ENCODE measurements at regions not wholly inside any gene's neighbourhood (a gene's known extent, or its start where the extent isn't known, plus 50 kb on each side); places are given as distances from the start of the nearest gene placed in this dataset.

- TF ChIP-seq CEBPB (IDR thresholded peaks at IDR 0.05) (peak; percentile 61), YY1 (IDR thresholded peaks at IDR 0.05; ENCODE audit: low read depth) (no peak)
These were observed 323.2 kb upstream of the PCDH7 start for GRCh38 chr4:30396772-30397475.

- TF ChIP-seq CEBPB (IDR thresholded peaks at IDR 0.05) (no peak), EGR1 (IDR thresholded peaks at IDR 0.05) (no peak), MAX (IDR thresholded peaks at IDR 0.05) (no peak), TCF12 (IDR thresholded peaks at IDR 0.05; ENCODE audit: low read depth) (no peak), EP300 (IDR thresholded peaks at IDR 0.05; ENCODE audit: borderline replicate concordance) (no peak), USF1 (IDR thresholded peaks at IDR 0.05) (no peak), FOXM1 (IDR thresholded peaks at IDR 0.05; ENCODE audit: borderline replicate concordance, low read depth) (no peak), TAF1 (IDR thresholded peaks at IDR 0.05; ENCODE audit: low read depth) (no peak), TEAD4 (IDR thresholded peaks at IDR 0.05) (no peak), RAD21 (IDR thresholded peaks at IDR 0.05; ENCODE audit: low read depth) (no peak), YY1 (IDR thresholded peaks at IDR 0.05; ENCODE audit: low read depth) (no peak), ZBTB7A (IDR thresholded peaks at IDR 0.05; ENCODE audit: low read depth) (no peak), REST (IDR thresholded peaks at IDR 0.05; ENCODE audit: low read depth) (no peak), CREB1 (IDR thresholded peaks at IDR 0.05; ENCODE audit: low read depth) (no peak), NFIC (IDR thresholded peaks at IDR 0.05) (no peak)
These were observed 320.7 kb upstream of the PCDH7 start for GRCh38 chr4:30399476-30399875.

- TF ChIP-seq NFIC (IDR thresholded peaks at IDR 0.05) (no peak), RAD21 (IDR thresholded peaks at IDR 0.05; ENCODE audit: low read depth) (no peak), FOXM1 (IDR thresholded peaks at IDR 0.05; ENCODE audit: borderline replicate concordance, low read depth) (no peak), CREB1 (IDR thresholded peaks at IDR 0.05; ENCODE audit: low read depth) (no peak)
These were observed 317.9 kb upstream of the PCDH7 start for GRCh38 chr4:30402276-30402675.

- TF ChIP-seq EGR1 (IDR thresholded peaks at IDR 0.05): no peak
- TF ChIP-seq USF1 (IDR thresholded peaks at IDR 0.05): no peak
- no peak for TF ChIP-seq YY1 (IDR thresholded peaks at IDR 0.05; ENCODE audit: low read depth)
- TF ChIP-seq FOXM1 (IDR thresholded peaks at IDR 0.05; ENCODE audit: borderline replicate concordance, low read depth): no peak
- TF ChIP-seq TEAD4 (IDR thresholded peaks at IDR 0.05): no peak
- no peak for TF ChIP-seq RAD21 (IDR thresholded peaks at IDR 0.05; ENCODE audit: low read depth)
- TF ChIP-seq EP300 (IDR thresholded peaks at IDR 0.05; ENCODE audit: borderline replicate concordance): no peak
- TF ChIP-seq TAF1 (IDR thresholded peaks at IDR 0.05; ENCODE audit: low read depth): no peak
- no peak for TF ChIP-seq CREB1 (IDR thresholded peaks at IDR 0.05; ENCODE audit: low read depth)
- no peak for TF ChIP-seq NFIC (IDR thresholded peaks at IDR 0.05)
- TF ChIP-seq CEBPB (IDR thresholded peaks at IDR 0.05): no peak
- no peak for TF ChIP-seq REST (IDR thresholded peaks at IDR 0.05; ENCODE audit: low read depth)
These were observed 306.3 kb upstream of the PCDH7 start for GRCh38 chr4:30413915-30414314.

- TF ChIP-seq CEBPB (IDR thresholded peaks at IDR 0.05) (no peak), NFIC (IDR thresholded peaks at IDR 0.05) (no peak), EGR1 (IDR thresholded peaks at IDR 0.05) (no peak), ZBTB7A (IDR thresholded peaks at IDR 0.05; ENCODE audit: low read depth) (no peak), FOXM1 (IDR thresholded peaks at IDR 0.05; ENCODE audit: borderline replicate concordance, low read depth) (no peak), TEAD4 (IDR thresholded peaks at IDR 0.05) (no peak), TAF1 (IDR thresholded peaks at IDR 0.05; ENCODE audit: low read depth) (no peak)
These were observed 303.6 kb upstream of the PCDH7 start for GRCh38 chr4:30416547-30416946.

GRCh38 chr4:30427932-30428331 lies 292.2 kb upstream of the PCDH7 start:
- no peak for TF ChIP-seq CREB1 (IDR thresholded peaks at IDR 0.05; ENCODE audit: low read depth)
- TF ChIP-seq EP300 (IDR thresholded peaks at IDR 0.05; ENCODE audit: borderline replicate concordance): no peak
- no peak for TF ChIP-seq TCF12 (IDR thresholded peaks at IDR 0.05; ENCODE audit: low read depth)
- TF ChIP-seq NFIC (IDR thresholded peaks at IDR 0.05): no peak
- no peak for TF ChIP-seq USF1 (IDR thresholded peaks at IDR 0.05)
- no peak for TF ChIP-seq FOXM1 (IDR thresholded peaks at IDR 0.05; ENCODE audit: borderline replicate concordance, low read depth)
- TF ChIP-seq TAF1 (IDR thresholded peaks at IDR 0.05; ENCODE audit: low read depth): no peak
- TF ChIP-seq ZBTB7A (IDR thresholded peaks at IDR 0.05; ENCODE audit: low read depth): no peak
- no peak for TF ChIP-seq EGR1 (IDR thresholded peaks at IDR 0.05)
- TF ChIP-seq MAX (IDR thresholded peaks at IDR 0.05): no peak
- no peak for TF ChIP-seq TEAD4 (IDR thresholded peaks at IDR 0.05)

Data from Ishikawa (cell line).